ENCODE measurements at regions not wholly inside any gene's neighbourhood (a gene's known extent, or its start where the extent isn't known, plus 50 kb on each side); places are given as distances from the start of the nearest gene placed in this dataset.

DNA sequence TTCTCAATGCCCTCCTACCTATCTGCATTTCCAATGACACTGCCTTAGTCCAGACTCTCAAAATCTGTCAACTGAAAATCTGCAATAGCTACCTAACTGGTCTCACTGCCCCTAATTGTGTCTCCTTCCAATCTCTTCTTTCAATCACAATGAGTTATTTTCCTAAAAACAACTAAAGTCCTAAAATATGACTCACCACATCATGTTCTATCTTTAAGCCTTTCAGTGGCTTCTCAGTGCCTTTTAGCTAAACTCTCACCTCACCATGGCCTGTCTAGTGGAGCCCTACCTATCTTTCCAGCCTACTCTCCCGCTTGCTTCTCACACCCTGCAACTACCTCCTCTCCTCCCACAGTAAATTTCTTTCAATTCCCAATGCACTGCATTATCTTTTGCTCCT is 220.9 kb upstream of the PKDCC start:
- no peak for DNase-seq

DNA sequence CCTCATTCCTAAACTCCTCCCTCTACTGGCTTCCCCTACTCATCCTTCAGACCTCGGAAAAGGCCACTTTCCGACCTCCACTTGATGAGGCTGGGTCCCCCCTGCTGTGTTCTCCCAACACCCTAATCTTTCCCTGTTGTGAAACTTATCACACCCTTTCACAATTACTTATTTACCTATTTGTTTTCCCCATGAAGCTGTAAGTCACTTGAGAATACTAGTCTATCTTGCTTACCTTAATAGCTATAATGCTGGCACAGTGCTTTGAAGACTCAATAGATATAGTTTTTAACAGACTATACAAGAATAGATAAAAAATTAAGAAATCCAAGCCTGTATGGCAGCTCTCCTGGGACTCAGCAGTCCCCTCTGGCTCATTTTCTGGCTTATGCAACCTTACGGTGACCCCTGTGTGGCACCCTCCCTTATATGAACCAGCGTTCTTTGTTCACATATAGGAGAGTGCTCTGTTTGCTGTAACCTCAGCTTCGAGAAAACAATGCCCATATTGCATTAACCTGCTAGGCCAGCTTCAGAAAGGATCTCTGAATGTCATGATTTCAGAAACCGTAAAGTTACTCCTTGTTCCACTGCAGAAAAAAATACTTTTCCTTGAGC is 220.4 kb upstream of the PKDCC start:
- DNase-seq: no peak

DNA sequence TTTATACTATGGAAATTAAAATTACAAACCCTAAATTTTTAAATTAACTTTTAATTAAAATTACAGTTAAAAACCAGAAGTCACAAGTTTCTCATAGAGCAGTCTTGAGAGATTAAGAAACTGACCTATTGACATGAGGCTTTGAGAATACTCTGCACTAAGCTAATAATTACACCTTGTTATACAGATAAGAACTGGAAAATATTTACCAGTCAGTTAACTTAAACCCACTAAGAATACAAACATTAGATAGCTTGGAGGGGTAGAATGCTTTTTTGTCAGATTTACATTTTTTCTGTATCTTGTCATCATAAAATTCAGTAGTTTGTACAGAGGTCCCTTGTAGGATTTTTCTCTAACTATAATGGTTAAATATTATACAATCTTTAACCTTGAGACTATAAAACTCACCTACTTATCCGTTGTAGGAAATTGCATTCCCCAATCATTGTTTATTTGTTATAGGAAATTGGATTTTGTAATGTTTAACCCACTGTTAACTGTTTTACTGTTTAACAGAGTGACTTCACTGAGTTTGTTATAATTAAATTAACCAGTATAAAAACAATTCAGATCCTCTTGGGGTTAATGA is 219.7 kb upstream of the PKDCC start:
- no peak for DNase-seq

DNA sequence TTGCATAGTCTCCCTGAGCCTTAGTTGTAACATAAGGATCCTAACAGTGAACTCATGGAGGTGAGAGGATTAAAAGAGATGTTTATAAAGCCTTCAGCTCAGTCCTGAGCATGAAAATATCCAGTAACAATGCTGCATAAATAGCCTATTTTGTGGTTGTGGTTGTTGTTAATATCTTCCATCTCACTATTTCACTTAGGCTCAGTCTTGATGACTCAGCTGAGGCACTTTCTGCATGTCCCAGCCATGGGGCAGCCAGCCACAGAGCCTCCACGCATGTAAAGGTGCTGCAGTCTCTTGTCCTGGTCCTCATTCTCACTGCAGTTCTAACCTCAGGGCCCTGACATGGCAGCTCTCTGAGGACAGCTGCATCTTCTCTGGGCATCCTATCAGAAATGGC is 218.8 kb upstream of the PKDCC start:
- DNase-seq: no peak

DNA sequence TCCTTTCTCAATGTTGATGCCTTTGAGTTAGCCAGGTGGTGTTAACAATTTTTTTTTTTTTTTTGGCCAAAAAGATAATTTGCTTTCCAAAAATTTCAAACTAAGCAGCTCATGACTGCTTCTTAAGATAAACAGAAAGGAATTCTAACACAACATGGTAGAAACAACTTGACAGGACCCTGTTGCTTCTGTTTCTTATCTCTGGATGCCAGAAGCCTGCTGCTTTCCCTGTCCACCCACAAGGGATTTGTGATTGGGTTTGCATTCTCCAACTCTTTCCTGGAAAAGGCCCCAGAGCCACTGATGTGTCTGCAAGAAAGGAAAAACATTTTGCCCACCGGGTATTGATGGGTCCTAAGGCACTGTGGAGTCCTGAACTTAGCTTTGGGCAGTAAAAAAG is 217.2 kb upstream of the PKDCC start:
- no peak for DNase-seq

DNA sequence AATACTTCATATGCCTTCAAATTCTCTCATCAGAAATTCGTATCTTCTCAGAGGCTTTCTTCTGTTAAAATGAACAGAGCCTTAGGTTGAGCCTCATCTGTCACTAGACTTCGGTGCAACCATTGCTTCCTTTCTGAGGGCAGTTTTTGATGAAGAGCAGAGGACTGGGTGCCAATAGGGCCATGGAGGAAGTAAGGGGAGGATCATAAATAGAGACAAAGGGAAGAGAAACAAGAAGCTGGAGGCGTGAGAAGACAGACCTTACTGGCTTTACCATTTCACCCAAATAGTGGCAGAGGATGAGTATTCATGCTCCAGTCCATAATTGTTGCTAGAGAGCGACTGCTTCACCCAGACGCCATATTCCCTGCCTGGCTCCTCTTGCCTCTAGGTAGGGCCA is 215.6 kb upstream of the PKDCC start:
- DNase-seq: no peak

DNA sequence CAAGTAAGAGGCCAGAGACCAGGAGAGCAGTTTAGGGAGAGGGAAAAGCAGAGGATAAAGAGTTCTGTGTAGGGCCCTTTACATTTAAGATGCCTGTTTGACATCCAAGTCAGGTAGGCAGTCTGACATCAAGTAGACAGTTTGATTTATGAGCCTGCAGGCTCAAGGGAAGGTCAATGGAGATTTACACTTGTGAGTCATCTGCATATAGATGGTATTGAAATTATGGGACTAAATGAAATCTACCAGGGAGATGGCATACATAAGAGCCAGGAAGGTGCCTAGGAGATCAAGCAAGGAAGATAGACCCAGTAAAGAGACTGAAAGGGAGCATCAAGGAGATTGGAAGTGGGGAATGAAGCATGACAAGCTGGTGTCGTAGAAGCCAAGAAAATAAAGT is 212.4 kb upstream of the PKDCC start:
- DNase-seq: no peak

DNA sequence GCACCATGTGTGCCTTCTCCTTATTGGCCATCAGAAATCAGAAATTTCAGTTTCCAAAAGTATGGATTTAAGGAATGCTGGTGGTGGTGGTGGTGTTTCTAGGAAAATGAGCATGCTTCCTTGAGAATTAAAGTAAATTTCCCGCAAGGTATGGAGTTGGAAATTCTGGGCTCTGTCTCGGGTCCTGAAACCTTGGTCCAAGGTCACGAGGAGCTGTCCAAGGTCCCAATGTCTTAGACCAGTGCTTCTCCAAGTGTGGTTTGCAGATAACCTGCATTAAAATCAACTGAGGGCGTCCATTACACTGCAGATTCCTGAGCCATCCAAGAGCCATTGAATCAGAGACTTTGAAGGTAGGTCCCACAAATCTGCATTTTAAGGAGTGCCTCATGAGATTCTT is 210.9 kb upstream of the PKDCC start:
- DNase-seq: no peak

DNA sequence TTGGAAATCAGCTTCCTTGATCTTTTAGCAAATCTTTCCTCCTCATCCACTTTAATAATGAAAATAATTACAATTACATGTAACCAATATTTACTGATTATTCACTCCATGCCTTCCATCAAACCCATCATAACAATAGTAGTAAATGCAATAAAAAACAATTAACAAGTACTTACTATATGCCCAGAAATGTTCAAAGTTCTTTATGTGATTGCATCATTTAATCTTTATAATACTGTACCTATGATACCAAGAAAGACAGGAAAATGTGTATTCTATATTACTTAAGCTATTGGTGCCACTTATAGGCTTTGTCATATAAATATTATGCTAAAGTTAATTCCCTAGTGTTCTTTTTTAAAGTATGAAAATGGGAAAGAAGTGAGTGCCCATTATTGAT is 210.2 kb upstream of the PKDCC start:
- no peak for DNase-seq

DNA sequence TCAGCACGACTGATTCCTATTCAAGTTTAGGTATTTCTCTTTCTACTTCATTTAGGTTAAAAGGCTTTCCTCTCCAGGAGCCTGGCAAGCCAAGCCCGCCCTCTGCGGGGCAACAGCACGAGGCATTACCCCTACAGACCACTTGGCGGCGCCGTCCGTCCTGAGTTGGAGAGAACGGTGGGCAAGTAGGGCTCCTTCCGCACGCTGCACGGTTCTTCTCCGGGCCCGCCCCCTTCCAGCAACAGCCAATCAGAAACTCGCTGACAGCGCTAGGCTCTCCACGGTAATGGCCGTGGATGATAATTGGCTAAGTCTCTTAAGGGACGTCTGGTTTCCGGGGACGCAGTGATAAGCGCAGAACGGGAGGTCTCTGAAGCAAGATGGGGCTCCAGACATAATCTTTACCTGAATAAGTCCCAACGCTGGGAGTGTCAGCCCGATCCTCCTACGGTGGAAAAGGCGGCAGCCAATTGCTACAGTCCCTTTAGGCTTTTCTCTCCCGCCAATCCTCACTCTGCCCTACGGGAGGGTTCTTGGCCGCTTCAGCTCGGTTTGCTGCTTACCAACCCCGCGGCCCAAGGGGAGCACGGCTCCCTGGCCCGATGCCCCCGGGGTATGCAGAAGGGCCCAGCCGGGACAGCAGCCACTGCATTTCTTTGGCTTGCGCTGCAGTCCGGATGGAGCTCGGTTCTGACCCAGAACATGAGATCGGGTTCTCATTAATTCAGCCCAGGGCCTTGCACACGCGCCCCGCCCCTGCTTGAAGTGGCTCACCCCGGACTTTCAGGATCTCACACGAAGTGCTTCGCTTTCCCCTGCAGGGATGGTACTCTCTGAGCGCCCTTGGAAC is 206.9 kb upstream of the PKDCC start:
- peak; percentile 95 to 97 for DNase-seq

DNA sequence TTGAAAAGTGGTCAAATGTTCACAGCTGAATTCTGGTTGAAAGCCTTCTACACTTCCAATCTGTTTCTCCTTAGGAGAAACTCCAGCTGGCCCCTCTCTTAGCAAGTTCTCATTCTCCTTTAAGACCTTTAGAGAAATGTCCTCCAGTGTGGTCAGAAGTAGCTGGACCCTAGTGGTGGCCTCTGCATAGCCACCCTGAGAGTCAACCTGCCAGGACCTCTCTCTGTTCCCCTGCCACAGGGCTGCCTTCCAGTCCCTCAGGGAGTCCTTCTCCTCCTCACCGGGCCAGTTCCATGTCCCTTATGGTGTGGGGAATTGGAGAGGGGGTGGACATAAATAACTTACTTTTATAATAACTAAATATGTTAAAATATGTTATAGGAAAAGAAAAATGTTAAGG is 200.9 kb upstream of the PKDCC start:
- DNase-seq: no peak

DNA sequence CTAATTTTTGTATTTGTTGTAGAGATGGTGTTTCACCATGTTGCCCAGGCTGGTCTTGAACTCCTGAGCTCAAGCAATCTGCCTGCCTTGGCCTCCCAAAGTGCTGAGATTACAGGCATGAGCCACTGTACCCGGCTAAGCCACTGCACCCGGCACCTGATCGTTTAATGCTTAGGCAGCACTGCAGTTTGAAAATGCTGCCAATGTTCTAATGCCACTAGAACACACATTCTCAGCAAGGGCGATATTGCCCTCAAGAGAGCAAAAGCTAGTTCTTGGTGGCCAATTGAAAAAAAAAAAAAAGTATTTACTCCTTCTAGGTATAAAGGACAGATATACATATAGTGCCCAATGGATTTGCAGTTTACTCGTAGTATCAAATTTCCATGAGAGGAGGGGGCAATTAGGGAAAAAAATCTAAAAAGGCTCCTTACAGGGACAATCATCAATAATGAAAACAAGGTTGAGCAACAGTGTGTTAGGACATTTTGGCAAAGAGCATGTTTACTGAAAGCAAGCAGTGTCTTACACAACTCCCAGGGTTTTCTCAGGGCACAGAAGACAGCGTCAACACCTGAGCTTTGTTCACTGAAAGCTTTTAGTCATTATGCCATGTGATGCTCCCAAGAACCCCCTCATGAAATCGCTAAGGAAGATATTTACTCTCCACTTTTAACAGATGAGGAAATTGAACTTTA is 199.9 kb upstream of the PKDCC start:
- no peak for DNase-seq

DNA sequence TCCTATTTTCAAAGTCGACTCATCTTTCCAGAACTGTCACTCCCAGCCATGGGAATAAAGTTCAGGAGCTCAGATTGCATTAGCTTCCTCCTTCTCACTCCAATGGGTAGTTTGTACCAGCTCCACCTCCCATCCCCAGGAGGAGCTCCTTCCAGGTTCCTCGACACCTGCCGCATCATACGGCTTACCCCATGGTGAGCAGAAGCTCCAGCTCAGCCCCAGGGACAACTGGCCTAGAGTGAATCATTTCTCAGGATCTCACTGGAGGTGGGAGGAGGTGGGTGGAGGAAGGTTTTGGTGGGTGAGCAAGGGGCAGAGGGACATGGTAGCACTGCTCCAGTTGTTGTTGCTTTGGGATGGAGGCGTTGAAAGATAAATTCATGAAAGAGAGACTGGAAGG is 196.3 kb upstream of the PKDCC start:
- no peak for DNase-seq

DNA sequence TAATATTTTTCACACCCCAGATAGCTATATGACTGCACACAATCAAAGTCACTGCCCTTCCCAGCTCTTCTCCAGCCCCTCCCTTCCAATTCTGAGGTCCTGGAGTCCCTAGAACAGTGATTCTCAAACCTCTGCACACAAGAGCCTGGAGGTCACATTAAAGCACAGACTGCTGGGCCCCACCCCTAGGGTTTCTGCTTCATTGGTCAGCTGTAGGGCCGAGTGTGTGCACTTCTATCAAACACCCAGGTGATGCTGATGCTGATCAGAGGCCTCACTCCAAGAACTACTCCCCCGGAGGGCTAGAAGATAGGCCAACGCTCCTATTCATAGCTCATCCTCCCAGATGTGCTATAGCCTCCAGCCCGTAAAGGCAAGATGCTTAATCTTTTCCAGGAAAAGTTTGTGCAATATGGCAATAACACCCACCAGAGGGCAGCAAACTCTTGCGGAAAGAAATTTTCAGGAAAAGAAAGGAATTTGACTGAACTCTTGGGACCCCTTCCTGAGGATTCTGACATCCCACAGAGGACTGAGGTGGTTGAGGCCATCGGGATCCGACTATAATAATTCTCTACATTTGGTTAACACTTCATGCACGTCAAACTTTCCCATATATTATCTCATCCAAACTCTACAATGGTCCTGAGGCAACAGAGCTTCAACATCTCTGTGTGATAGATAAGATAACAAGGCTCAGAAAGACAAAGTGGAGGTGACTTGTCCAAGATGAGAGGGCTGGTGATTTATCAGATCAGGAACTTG is 194.2 kb upstream of the PKDCC start:
- peak; percentile 18 to 44 for DNase-seq

DNA sequence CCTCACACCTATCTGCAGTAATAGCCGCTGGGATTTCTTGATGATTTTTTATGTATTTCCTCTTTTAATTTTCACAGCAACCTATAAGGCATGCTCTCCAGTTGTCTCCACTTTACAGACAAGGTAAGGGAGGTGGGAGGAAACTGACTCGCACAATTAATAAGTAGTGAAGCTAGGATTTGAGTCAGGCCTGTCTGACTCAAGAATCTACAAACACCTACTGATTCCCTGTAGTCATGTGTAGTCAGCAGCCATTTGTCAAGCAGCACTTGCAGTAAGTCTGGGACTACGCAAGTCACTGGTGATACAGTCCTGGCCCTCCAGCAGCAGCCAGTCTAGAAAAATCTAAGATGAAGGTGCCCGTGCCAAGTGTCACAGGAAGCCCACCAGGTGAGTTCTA is 193.6 kb upstream of the PKDCC start:
- no peak for DNase-seq

DNA sequence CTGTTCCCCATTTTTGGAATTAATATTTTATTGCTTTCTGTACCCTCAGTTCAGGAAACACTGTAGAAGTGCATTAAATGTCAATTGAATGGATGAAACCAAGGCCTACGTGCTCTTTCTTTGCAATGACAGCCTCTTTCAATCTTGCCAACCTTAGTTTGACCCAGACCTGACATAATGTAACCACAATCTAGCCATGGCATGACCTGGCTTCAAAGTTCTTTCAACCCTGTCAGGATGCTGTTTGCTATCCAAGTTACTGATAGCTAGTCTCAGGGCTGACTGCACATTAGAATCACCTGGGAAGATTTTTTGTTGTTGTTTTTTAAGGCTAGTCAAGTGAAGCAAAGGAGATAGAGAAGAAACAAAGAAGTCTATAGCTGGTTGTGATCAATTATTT is 190.9 kb upstream of the PKDCC start:
- no peak for DNase-seq

DNA sequence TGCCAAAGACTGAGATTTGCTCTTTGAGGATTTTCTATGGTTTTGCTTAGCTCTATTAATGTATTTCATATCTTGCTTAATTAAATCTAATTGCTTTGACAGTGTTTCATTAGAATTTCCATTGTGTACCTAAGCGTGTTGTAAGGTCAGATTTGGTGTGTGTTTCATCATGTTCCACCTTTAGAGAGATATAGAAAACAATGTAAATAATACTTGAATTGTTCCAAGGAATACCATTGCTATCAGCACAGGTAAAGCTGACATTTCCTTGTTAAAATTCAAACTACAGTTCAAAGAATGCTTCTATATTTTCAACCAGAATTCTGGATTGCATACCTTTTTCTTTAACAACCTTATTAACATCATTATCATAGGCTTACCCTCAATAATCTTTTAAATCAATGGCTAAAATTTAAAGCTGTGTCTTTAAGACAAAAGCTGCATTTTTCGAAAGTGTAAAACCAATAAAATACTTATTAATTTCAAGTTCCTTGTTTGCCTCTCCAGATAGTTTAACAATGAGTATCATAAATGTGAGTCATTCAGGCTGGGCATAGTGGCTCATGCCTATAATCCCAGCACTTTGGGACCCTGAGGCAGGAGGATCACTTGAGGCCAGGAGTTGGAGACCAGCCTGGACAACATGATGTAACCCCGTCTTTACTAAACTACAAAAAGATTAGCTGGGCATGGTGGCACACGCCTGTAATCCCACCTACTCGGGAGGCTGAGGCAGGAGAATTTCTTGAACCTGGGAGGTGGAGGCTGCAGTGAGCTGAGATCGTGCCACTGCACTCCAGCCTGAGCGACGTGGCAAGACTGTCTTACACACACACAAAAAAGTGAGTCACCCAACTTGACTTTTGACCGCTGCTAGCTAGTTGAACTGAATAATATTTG is 188.0 kb upstream of the PKDCC start:
- DNase-seq: no peak

DNA sequence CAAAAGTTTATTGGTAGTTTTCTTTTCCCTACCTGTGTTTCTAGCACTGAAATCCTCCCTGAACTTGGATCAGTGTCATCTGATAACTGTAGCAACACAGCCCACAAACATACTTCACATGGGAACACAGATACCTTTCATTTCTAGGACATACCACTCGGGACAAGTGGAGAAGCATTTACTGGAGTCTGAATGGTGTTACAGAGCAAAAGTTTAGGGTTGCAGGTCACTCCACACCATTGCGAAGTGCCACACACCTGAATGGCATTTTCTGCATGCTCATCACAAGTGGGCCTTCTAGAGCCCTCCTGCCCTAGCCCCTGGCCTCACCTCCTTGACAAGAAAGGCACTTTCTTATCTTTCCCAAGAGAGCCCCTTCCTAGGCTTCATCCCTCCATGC is 184.8 kb upstream of the PKDCC start:
- no peak for DNase-seq

DNA sequence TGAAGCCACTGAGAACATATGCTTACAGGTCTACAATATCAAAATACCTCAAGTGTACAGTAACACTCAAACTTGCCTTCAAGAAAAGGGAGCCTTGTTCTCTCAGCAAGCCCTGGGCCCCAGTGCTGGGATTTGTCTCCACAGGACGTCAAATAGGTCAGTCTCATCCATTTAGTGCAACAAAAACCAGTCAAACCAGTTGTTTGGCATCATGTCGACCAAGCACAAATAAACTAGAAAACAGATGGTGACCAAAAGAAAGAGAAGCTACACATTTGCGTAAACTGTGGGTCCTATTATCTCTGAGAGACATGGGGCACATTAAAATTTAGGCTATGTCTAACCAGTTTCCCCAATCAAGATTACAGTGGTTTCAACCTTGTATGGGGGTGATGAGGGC is 182.6 kb upstream of the PKDCC start:
- no peak for DNase-seq

DNA sequence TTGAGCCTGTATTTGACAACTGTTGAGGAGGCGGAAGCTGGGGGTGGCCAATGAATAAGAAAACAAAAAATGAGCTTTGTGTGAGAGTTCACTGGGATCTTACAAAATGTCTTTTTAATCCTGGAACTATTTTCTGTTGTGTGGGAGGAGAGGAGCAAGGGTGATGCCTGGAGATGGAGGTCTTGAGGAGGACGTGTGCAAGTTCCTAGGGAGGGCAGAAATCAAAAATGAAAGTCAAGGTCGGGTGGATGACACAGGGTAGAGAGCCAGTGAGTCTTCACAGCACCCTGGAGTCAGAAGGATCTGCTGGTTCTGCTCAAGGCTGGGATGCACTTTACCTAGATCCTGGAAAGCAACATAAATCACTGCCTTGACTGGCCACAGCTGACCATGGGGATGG is 180.3 kb upstream of the PKDCC start:
- no peak for DNase-seq

DNA sequence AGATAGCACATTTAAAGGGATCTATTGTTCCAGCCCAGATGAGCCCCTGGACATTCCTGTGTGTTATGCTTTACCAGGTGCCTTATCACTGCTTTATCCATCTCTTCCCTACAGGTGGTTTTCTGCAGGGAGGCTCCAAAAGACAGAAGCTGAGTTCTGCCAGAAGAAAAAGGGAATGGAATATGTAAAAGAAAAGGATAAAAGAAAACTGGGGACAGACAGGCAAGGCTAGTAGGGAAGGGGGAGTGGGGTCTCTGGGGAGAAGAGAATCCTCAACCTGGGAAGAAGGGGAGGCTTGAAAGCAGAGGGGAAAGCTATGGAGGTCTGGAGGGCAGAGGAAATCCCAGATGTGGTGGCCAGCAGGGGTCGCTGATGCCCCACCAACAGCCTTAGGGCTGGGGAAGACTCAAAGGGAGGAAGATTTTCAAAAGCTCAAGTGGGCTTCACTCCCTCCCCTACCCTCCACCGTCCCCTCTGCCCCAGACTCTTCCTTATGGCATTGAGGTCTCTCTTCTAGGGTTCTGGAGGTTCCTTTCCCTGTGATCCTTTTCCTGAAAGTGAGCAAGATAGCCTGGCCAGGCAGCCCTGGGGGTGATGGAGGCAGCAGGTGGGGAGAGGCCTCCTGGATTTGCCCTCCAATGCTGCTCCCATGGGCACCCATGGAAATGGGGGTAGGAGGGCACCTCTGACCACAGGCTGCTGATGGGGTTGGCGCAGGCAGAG is 178.1 kb upstream of the PKDCC start:
- DNase-seq: peak; percentile 58 to 59
